HEK293 (cell line): ENCODE measurements at regions not wholly inside any gene's neighbourhood (a gene's known extent, or its start where the extent isn't known, plus 50 kb on each side); places are given as distances from the start of the nearest gene placed in this dataset.

ENCODE experiments used
- CTCF ChIA-PET: fragments of 350-600 bp; formaldehyde crosslinking; extraction: SDS; loops from one replicate; lab custom pipeline; 2021; ENCODE audit warnings: antibody characterized with exemption; lab: Yijun Ruan, JAX
- POLR2A ChIA-PET: fragments of 300-600 bp; formaldehyde crosslinking; extraction: SDS; loops from one replicate; lab custom pipeline; 2020; ENCODE audit warnings: antibody characterized with exemption, inconsistent platforms; lab: Yijun Ruan, JAX
- H3K27ac ChIP-seq: fragments of 200-500 bp; sonication (Bioruptor generic); 2 replicates; pipeline ENCODE4 v1.5.1; 2014; ENCODE audit warnings: low read depth, low read length, control low read depth, inconsistent platforms; ENCODE audit errors: extremely low read depth
- H3K36me3 ChIP-seq, 2 experiments: fragments of 200-500 bp in 1 of 2; sonication (Bioruptor generic) in 1 of 2; 1 replicate in 1 of 2; 2 replicates in 1 of 2; pipeline ENCODE4 v1.5.1; 2014 to 2017; ENCODE audit warnings: inconsistent platforms in 2 of 2, low read length in 2 of 2; ENCODE audit not compliant: control insufficient read depth in 2 of 2, insufficient read depth in 1 of 2
- H3K4me1 ChIP-seq: fragments of 200-500 bp; sonication (Bioruptor generic); 2 replicates; pipeline ENCODE4 v1.5.1; 2014; ENCODE audit warnings: mild to moderate bottlenecking, low read length, inconsistent platforms; ENCODE audit not compliant: control insufficient read depth, insufficient read depth
- H3K4me3 ChIP-seq: 2 replicates; pipeline ENCODE4 v1.5.1; 2011; ENCODE audit warnings: low read depth, mild to moderate bottlenecking, control low read depth, low read length, moderate library complexity
- H3K9me3 ChIP-seq: fragments of 200-500 bp; sonication (Bioruptor generic); 2 replicates; pipeline ENCODE4 v1.5.1; 2014; ENCODE audit warnings: low read depth, low read length, inconsistent platforms; ENCODE audit not compliant: control insufficient read depth, insufficient read depth
- HOXD13 ChIP-seq: sonication (generic); formaldehyde crosslinking; IDR thresholded peaks from 2 replicates; pipeline ENCODE4 v1.8.0; 2022; ENCODE audit warnings: missing genetic modification reagents, borderline replicate concordance
- MYNN ChIP-seq: fragments of 450-650 bp; formaldehyde crosslinking; IDR thresholded peaks from 2 replicates; pipeline ENCODE4 v1.5.1; 2016; ENCODE audit warnings: missing biosample characterization, missing genetic modification characterization, borderline replicate concordance
- RBAK ChIP-seq: fragments of 450-650 bp; formaldehyde crosslinking; IDR thresholded peaks from 2 replicates; pipeline ENCODE4 v1.5.1; 2016; ENCODE audit warnings: missing biosample characterization, missing genetic modification characterization
- SETDB1 ChIP-seq: IDR thresholded peaks from one replicate; pipeline ENCODE4 v1.6.1; 2017; ENCODE audit warnings: mild to moderate bottlenecking, low read length, moderate library complexity, mixed read lengths; ENCODE audit not compliant: insufficient read length
- TCF7L2 ChIP-seq: IDR thresholded peaks from 2 replicates; pipeline ENCODE4 v1.6.1; 2011; ENCODE audit warnings: low read depth, mild to moderate bottlenecking, inconsistent platforms, low read length, moderate library complexity, borderline replicate concordance
- ZBTB17 ChIP-seq: fragments of 450-650 bp; formaldehyde crosslinking; IDR thresholded peaks from 2 replicates; pipeline ENCODE4 v1.5.1; 2016; ENCODE audit warnings: missing biosample characterization, missing genetic modification characterization
- ZEB2 ChIP-seq: fragments of 450-650 bp; formaldehyde crosslinking; IDR thresholded peaks from 2 replicates; pipeline ENCODE4 v1.5.1; 2016; ENCODE audit warnings: missing biosample characterization, missing genetic modification characterization
- ZFP69B ChIP-seq: fragments of 450-650 bp; formaldehyde crosslinking; IDR thresholded peaks from 2 replicates; pipeline ENCODE4 v1.5.1; 2016; ENCODE audit warnings: missing biosample characterization, missing genetic modification characterization
- ZNF112 ChIP-seq: fragments of 450-650 bp; formaldehyde crosslinking; IDR thresholded peaks from 2 replicates; pipeline ENCODE4 v1.5.0; 2017; ENCODE audit warnings: missing biosample characterization, missing genetic modification characterization
- ZNF174 ChIP-seq: fragments of 450-650 bp; formaldehyde crosslinking; IDR thresholded peaks from 2 replicates; pipeline ENCODE4 v1.5.0; 2017; ENCODE audit warnings: missing biosample characterization, mild to moderate bottlenecking, missing genetic modification characterization
- ZNF175 ChIP-seq: fragments of 450-650 bp; formaldehyde crosslinking; IDR thresholded peaks from 2 replicates; pipeline ENCODE4 v1.5.1; 2016; ENCODE audit warnings: missing biosample characterization, missing genetic modification characterization
- ZNF211 ChIP-seq: fragments of 450-650 bp; formaldehyde crosslinking; IDR thresholded peaks from 2 replicates; pipeline ENCODE4 v1.5.1; 2016; ENCODE audit warnings: low read depth, missing biosample characterization, missing genetic modification characterization
- ZNF221 ChIP-seq: fragments of 450-650 bp; formaldehyde crosslinking; IDR thresholded peaks from 2 replicates; pipeline ENCODE4 v1.5.1; 2017; ENCODE audit warnings: missing biosample characterization, missing genetic modification characterization, borderline replicate concordance
- ZNF324 ChIP-seq: fragments of 450-650 bp; formaldehyde crosslinking; IDR thresholded peaks from 2 replicates; pipeline ENCODE4 v1.5.1; 2016; ENCODE audit warnings: missing biosample characterization, missing genetic modification characterization
- ZNF366 ChIP-seq: fragments of 450-650 bp; formaldehyde crosslinking; conservative IDR thresholded peaks from 2 replicates; pipeline ENCODE4 v1.5.1; 2016; ENCODE audit warnings: missing biosample characterization, missing genetic modification characterization
- ZNF391 ChIP-seq: fragments of 450-650 bp; formaldehyde crosslinking; IDR thresholded peaks from 2 replicates; pipeline ENCODE4 v1.5.1; 2016; ENCODE audit warnings: low read depth, missing biosample characterization, missing genetic modification characterization, borderline replicate concordance
- ZNF529 ChIP-seq: fragments of 450-650 bp; formaldehyde crosslinking; IDR thresholded peaks from 2 replicates; pipeline ENCODE4 v1.5.1; 2017; ENCODE audit warnings: missing genetic modification characterization, missing biosample characterization; ENCODE audit not compliant: insufficient replicate concordance
- ZNF544 ChIP-seq: fragments of 450-650 bp; formaldehyde crosslinking; IDR thresholded peaks from 2 replicates; pipeline ENCODE4 v1.5.0; 2017; ENCODE audit warnings: missing biosample characterization, missing genetic modification characterization
- ZNF549 ChIP-seq: fragments of 450-650 bp; IDR thresholded peaks from 2 replicates; pipeline ENCODE4 v1.5.1; 2018; ENCODE audit warnings: missing biosample characterization, missing genetic modification characterization, mild to moderate bottlenecking, inconsistent platforms, moderate library complexity
- ZNF654 ChIP-seq: fragments of 450-650 bp; formaldehyde crosslinking; IDR thresholded peaks from 2 replicates; pipeline ENCODE4 v1.5.1; 2016; ENCODE audit warnings: low read depth, missing biosample characterization, missing genetic modification characterization
- ZNF707 ChIP-seq: fragments of 450-650 bp; formaldehyde crosslinking; IDR thresholded peaks from 2 replicates; pipeline ENCODE4 v1.5.1; 2016; ENCODE audit warnings: missing biosample characterization, missing genetic modification characterization
- ZNF830 ChIP-seq: fragments of 450-650 bp; IDR thresholded peaks from 2 replicates; pipeline ENCODE4 v1.5.0; 2018; ENCODE audit warnings: missing biosample characterization, missing genetic modification characterization, low read depth, mild to moderate bottlenecking, moderate library complexity
- TF ChIP-seq, protein P1 (sequence below): fragments of 450-650 bp; formaldehyde crosslinking; IDR thresholded peaks from 2 replicates; pipeline ENCODE4 v1.5.1; 2016; ENCODE audit warnings: missing biosample characterization, missing genetic modification characterization
- TF ChIP-seq, protein P2 (sequence below): fragments of 450-650 bp; formaldehyde crosslinking; IDR thresholded peaks from 2 replicates; pipeline ENCODE4 v1.5.1; 2016; ENCODE audit warnings: missing biosample characterization, missing genetic modification characterization
- TF ChIP-seq, protein P3 (sequence below): fragments of 450-650 bp; formaldehyde crosslinking; IDR thresholded peaks from 2 replicates; pipeline ENCODE4 v1.5.1; 2016; ENCODE audit warnings: missing biosample characterization, missing genetic modification characterization, borderline replicate concordance
- TF ChIP-seq, protein P4 (sequence below): fragments of 450-650 bp; formaldehyde crosslinking; IDR thresholded peaks from 2 replicates; pipeline ENCODE4 v1.5.1; 2016; ENCODE audit warnings: missing biosample characterization, missing genetic modification characterization

DNA sequence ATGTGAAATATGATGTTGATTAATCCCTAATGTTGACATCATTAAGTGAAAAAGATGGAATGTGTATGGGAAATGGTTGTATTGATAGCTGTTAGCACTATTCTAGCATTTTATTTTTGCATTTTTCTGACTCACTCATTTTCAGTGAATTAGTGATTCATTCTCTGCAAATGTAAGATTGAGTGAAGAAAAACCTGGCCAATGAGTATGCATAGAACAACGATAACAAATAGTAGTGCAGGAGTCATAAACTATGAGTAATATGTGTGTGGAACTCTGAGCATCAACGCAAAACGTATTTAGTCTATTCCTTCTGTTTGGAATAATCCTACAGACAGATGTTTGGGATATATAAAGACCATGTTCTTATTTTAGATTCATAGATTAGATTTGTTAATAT lies 76.3 kb upstream of the RTL1 start (continued):
- TF ChIP-seq, protein P1, sequence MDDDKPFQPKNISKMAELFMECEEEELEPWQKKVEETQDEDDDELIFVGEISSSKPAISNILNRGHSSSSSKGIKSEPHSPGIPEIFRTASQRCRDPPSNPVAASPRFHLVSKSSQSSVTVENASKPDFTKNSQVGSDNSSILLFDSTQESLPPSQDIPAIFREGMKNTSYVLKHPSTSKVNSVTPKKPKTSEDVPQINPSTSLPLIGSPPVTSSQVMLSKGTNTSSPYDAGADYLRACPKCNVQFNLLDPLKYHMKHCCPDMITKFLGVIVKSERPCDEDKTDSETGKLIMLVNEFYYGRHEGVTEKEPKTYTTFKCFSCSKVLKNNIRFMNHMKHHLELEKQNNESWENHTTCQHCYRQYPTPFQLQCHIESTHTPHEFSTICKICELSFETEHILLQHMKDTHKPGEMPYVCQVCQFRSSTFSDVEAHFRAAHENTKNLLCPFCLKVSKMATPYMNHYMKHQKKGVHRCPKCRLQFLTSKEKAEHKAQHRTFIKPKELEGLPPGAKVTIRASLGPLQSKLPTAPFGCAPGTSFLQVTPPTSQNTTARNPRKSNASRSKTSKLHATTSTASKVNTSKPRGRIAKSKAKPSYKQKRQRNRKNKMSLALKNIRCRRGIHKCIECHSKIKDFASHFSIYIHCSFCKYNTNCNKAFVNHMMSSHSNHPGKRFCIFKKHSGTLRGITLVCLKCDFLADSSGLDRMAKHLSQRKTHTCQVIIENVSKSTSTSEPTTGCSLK (tag by site-specific recombination), result no peak
- TF ChIP-seq ZNF707 (tag by site-specific recombination), result no peak
- TF ChIP-seq, protein P2, sequence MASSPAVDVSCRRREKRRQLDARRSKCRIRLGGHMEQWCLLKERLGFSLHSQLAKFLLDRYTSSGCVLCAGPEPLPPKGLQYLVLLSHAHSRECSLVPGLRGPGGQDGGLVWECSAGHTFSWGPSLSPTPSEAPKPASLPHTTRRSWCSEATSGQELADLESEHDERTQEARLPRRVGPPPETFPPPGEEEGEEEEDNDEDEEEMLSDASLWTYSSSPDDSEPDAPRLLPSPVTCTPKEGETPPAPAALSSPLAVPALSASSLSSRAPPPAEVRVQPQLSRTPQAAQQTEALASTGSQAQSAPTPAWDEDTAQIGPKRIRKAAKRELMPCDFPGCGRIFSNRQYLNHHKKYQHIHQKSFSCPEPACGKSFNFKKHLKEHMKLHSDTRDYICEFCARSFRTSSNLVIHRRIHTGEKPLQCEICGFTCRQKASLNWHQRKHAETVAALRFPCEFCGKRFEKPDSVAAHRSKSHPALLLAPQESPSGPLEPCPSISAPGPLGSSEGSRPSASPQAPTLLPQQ (tag by site-specific recombination), result no peak
- TF ChIP-seq ZNF174 (tag by site-specific recombination), result no peak
- no peak for TF ChIP-seq RBAK (tag by site-specific recombination)
- no peak for TF ChIP-seq ZNF366 (tag by site-specific recombination)

DNA sequence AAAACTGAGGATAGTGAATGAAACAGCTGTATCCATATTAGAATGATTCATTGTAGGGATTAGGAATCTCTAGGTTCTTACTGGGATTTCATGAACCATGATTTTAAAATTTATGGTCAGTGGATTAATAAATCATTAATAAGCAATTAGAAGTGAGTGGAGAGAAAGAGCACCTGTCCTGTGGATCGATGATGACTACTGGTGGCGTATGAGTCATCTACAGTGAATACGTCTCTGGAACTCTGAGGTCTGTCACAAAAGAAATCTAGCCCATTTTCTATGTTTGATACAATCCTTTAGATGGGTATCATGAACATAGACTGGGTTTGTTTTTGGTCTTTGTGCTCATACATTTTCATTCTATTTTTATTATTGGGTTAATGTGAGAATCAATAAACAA lies 77.3 kb upstream of the RTL1 start:
- H3K36me3 ChIP-seq, result no peaks in the 10 kb centered on the region
- ChIA-PET CTCF (no interaction called here), POLR2A (no interaction called here)
- H3K4me3 ChIP-seq, result no peak overlapping the region
- no peak for TF ChIP-seq SETDB1
- H3K4me1 ChIP-seq, result no peaks in the 10 kb centered on the region
- H3K9me3 ChIP-seq, result no peaks in the 10 kb centered on the region
- H3K27ac ChIP-seq, result no peak overlapping the region

DNA sequence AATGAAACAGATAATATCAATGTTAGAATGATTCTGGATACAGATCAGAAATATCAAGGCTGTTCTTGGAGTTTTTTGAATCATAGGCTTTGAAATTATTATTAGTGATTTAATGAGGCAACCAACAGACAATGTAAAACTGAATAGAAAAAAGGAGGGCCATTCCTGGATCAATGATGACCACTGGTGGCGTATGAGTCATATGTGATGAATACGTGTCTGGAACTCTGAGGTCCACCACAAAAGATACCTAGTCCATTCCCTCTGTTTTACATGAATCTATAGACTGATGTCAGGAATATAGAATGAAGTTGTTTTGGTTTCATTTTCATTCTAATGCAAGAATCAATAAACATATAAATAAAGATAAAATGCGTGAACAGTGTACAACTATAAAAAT lies 78.3 kb upstream of the RTL1 start:
- POLR2A ChIA-PET, result no interaction called here
- Histone ChIP-seq H3K36me3 (no peaks in the 10 kb centered on the region), H3K27ac (no peak overlapping the region), H3K4me1 (no peaks in the 10 kb centered on the region), H3K9me3 (no peaks in the 10 kb centered on the region), H3K4me3 (no peak overlapping the region)
- TF ChIP-seq ZNF221 (tag by site-specific recombination) (no peak), ZNF391 (tag by site-specific recombination) (no peak), ZNF324 (tag by site-specific recombination) (no peak)
- CTCF ChIA-PET, result no interaction called here

DNA sequence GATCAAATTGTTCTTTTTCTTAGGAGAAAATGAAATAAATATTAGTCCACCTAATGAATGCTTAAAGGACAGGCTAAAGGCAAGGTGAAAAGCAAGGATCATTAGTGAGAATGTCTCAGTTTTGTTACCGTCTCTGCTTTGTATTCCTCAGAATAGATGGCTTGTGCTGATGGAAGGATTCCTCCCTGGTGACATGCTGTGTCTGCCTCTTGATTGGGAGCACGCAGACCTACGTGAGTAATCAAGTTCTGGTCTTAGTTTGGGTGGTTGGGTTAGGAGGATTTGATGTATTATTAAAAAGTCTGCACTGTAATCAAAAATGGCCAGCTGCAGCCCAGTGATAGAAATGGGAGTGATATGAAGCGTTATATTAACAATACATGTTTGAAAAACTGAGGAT lies 78.8 kb upstream of the RTL1 start:
- ChIA-PET CTCF (no interaction called here), POLR2A (no interaction called here)
- no peaks in the 10 kb centered on the region for H3K9me3 ChIP-seq
- H3K27ac ChIP-seq, result no peak overlapping the region
- no peak overlapping the region for H3K4me3 ChIP-seq
- no peaks in the 10 kb centered on the region for H3K36me3 ChIP-seq
- H3K4me1 ChIP-seq, result no peaks in the 10 kb centered on the region
- TF ChIP-seq ZNF654 (tag by site-specific recombination) (no peak), MYNN (tag by site-specific recombination) (no peak), ZNF112 (tag by site-specific recombination) (no peak), HOXD13 (CRISPR knock-in tag) (no peak), ZNF529 (tag by site-specific recombination) (no peak), ZNF830 (tag by site-specific recombination) (no peak), ZEB2 (tag by site-specific recombination) (no peak), TCF7L2 (no peak), ZNF175 (tag by site-specific recombination) (no peak), ZBTB17 (tag by site-specific recombination) (no peak), ZFP69B (no peak), ZNF549 (tag by site-specific recombination) (no peak), ZNF544 (tag by site-specific recombination) (no peak), ZNF211 (tag by site-specific recombination) (no peak), ZNF174 (tag by site-specific recombination) (no peak)
- TF ChIP-seq, protein P3, sequence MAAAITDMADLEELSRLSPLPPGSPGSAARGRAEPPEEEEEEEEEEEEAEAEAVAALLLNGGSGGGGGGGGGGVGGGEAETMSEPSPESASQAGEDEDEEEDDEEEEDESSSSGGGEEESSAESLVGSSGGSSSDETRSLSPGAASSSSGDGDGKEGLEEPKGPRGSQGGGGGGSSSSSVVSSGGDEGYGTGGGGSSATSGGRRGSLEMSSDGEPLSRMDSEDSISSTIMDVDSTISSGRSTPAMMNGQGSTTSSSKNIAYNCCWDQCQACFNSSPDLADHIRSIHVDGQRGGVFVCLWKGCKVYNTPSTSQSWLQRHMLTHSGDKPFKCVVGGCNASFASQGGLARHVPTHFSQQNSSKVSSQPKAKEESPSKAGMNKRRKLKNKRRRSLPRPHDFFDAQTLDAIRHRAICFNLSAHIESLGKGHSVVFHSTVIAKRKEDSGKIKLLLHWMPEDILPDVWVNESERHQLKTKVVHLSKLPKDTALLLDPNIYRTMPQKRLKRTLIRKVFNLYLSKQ, result no peak
- TF ChIP-seq, protein P4, sequence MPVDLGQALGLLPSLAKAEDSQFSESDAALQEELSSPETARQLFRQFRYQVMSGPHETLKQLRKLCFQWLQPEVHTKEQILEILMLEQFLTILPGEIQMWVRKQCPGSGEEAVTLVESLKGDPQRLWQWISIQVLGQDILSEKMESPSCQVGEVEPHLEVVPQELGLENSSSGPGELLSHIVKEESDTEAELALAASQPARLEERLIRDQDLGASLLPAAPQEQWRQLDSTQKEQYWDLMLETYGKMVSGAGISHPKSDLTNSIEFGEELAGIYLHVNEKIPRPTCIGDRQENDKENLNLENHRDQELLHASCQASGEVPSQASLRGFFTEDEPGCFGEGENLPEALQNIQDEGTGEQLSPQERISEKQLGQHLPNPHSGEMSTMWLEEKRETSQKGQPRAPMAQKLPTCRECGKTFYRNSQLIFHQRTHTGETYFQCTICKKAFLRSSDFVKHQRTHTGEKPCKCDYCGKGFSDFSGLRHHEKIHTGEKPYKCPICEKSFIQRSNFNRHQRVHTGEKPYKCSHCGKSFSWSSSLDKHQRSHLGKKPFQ (tag by site-specific recombination), result no peak
